Hepatocyte (in vitro differentiated cells): ENCODE measurements at regions not wholly inside any gene's neighbourhood (a gene's known extent, or its start where the extent isn't known, plus 50 kb on each side); places are given as distances from the start of the nearest gene placed in this dataset.

Experiments
- DNase-seq: peaks from one replicate; pipeline ENCODE4 v3.0.0-alpha.2; 2016; ENCODE audit warnings: low spot score
- H2AFZ ChIP-seq: fragments of 200-600 bp; sonication (generic); 2 replicates; pipeline ENCODE4 v1.6.0; 2016; ENCODE audit warnings: antibody characterized with exemption, mild to moderate bottlenecking
- H3K27ac ChIP-seq: fragments of 200-600 bp; sonication (generic); 2 replicates; pipeline ENCODE4 v1.5.1; 2016; ENCODE audit warnings: mild to moderate bottlenecking
- H3K27me3 ChIP-seq: fragments of 200-600 bp; sonication (generic); 2 replicates; pipeline ENCODE4 v1.6.1; 2016
- H3K36me3 ChIP-seq: fragments of 200-600 bp; sonication (generic); replicated peaks from 2 replicates; pipeline ENCODE4 v1.5.1; 2016; ENCODE audit warnings: low read depth; ENCODE audit not compliant: insufficient read depth
- H3K4me1 ChIP-seq: fragments of 200-600 bp; sonication (generic); 2 replicates; pipeline ENCODE4 v1.5.1; 2016; ENCODE audit warnings: mild to moderate bottlenecking, moderate library complexity; ENCODE audit not compliant: insufficient read depth
- H3K4me2 ChIP-seq: fragments of 200-600 bp; sonication (generic); 2 replicates; pipeline ENCODE4 v1.6.0; 2016
- H3K4me3 ChIP-seq: fragments of 200-600 bp; sonication (generic); 2 replicates; pipeline ENCODE4 v1.5.1; 2016; ENCODE audit warnings: mild to moderate bottlenecking
- H3K79me2 ChIP-seq: fragments of 200-600 bp; sonication (generic); 2 replicates; pipeline ENCODE4 v1.6.0; 2017; ENCODE audit warnings: mild to moderate bottlenecking
- H3K9me2 ChIP-seq: fragments of 200-600 bp; sonication (generic); replicated peaks from 2 replicates; pipeline ENCODE4 v1.6.0; 2017; ENCODE audit warnings: mild to moderate bottlenecking; ENCODE audit not compliant: insufficient read depth
- H3K9me3 ChIP-seq: fragments of 200-600 bp; sonication (generic); 2 replicates; pipeline ENCODE4 v1.5.1; 2016; ENCODE audit warnings: low read depth, mild to moderate bottlenecking
- H4K20me1 ChIP-seq: fragments of 200-600 bp; sonication (generic); 2 replicates; pipeline ENCODE4 v1.6.0; 2016; ENCODE audit warnings: mild to moderate bottlenecking; ENCODE audit not compliant: insufficient read depth, poor library complexity, severe bottlenecking
- CTCF ChIP-seq: fragments of 200-600 bp; sonication (generic); IDR thresholded peaks from 2 replicates; pipeline ENCODE4 v1.5.1; 2016; ENCODE audit warnings: antibody characterized with exemption, mild to moderate bottlenecking; ENCODE audit not compliant: poor library complexity
- EZH2 ChIP-seq: fragments of 200-600 bp; sonication (generic); IDR thresholded peaks from 2 replicates; pipeline ENCODE4 v1.6.1; 2016; ENCODE audit warnings: antibody characterized with exemption, mild to moderate bottlenecking, borderline replicate concordance
- EZH2phosphoT487 ChIP-seq: fragments of 200-600 bp; sonication (generic); IDR thresholded peaks from one replicate; pipeline ENCODE4 v1.6.1; 2018; ENCODE audit warnings: antibody characterized with exemption, mild to moderate bottlenecking, low read depth, moderate library complexity; ENCODE audit not compliant: unreplicated experiment, severe bottlenecking
- WGBS: methylation state at CpG from one replicate; pipeline ENCODE4 v1.1.6; 2016; ENCODE audit warnings: low lambda C conversion rate; ENCODE audit errors: missing lambda C conversion rate; 5-methylcytosine and 5-hydroxymethylcytosine counted together

DNA sequence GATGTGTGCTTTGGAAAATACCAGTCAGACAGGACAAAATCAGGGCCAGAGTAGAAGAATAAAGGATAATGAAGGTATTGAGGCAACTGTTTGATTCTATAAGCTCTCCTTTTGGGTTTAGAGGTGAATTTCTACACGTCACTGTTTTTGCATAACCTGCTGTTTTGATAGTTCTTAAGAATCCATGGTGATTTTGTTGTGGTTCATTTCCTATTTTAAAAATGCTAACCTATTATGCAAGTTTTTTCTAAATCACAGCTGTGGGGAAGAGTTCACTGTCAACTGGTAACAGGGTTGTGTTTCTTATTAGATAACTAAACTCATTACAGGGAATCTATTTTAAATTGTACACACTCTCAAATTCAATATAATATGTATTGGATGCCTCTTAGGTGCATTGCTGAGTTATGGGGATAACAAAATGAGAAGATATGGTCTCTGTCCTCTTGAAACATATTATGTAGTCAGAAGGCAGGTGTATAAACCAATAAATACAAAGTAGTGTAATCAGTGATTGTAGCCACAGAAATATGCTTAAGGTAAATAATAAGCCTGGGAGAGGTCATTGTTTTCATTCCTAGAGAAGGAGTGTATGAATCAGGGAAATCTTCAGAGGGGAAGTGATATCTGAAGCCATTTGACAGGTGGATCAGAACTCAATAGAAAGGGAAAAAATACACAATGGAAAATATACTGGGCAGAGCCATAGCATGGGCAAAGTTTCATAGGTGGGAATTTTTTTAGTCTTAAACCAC lies 192.5 kb downstream of the FAT3 start:
- no peaks in the 10 kb centered on the region for H3K36me3 ChIP-seq
- no peak overlapping the region for H2AFZ ChIP-seq
- no peaks in the 10 kb centered on the region for H3K4me1 ChIP-seq
- DNase-seq, result no peak
- WGBS, result 89% methylated on average over 1 of the region's 1 CpG
- no peak overlapping the region for H3K27ac ChIP-seq
- TF ChIP-seq CTCF (no peak), EZH2 (no peak), EZH2phosphoT487 (no peak)
- H3K4me3 ChIP-seq, result no peak overlapping the region
- H4K20me1 ChIP-seq, result no peaks in the 10 kb centered on the region
- H3K79me2 ChIP-seq, result no peaks in the 10 kb centered on the region
- no peaks in the 10 kb centered on the region for H3K9me3 ChIP-seq
- H3K9me2 ChIP-seq, result no peaks in the 10 kb centered on the region
- no peaks in the 10 kb centered on the region for H3K27me3 ChIP-seq
- no peak overlapping the region for H3K4me2 ChIP-seq

DNA sequence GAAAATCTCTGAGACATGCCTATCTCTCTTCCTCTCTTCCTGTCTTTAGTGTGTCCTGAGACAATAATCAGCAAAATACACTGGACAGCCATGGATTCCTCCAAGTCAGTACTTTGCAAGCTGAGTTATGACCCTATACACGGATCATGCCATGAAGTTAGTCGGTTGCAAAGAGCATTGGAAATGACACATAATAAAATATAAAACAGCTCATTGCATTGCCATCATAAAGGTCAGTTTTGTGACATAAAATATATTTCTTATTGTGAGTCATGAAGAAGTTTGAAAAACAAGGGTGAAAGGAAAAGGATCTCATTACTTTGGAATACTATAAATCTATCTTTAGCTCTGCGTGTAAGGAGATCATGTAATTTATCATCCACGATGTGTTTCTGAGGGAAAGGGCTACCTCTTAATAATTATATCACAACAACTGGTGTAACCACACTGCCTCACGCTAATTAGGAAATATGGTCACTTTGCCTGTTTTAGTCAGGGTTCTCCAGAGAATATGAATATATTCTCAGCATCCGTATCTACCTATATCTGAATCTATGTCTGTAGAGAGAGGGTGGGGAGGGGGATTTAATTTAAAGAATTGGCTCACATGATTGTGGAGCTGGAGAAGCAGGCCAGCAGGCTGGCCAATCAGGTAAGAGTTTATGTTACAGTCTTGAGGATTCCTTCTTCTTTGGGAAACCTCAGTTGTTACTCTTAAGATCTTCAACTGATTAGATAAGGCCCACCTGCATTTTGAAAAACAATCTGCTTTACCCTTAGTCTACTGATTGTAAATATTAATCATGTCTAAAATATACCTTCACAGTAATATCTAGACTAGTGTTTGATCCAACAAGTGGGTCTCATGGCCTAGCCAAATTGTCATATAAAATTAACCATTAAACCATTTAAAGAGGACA lies 198.8 kb downstream of the FAT3 start:
- no peak for TF ChIP-seq CTCF
- Histone ChIP-seq H3K79me2 (no peaks in the 10 kb centered on the region), H3K4me3 (no peak overlapping the region), H4K20me1 (no peaks in the 10 kb centered on the region), H3K27ac (no peak overlapping the region), H3K4me2 (no peak overlapping the region), H3K9me2 (no peaks in the 10 kb centered on the region), H2AFZ (no peak overlapping the region), H3K4me1 (no peaks in the 10 kb centered on the region), H3K9me3 (no peaks in the 10 kb centered on the region), H3K36me3 (no peaks in the 10 kb centered on the region), H3K27me3 (no peaks in the 10 kb centered on the region)
- 95% methylated on average over 6 of the region's 6 CpGs for WGBS
- DNase-seq, result no peak

- Histone ChIP-seq H3K36me3 (no peaks in the 10 kb centered on the region), H3K9me2 (no peaks in the 10 kb centered on the region), H3K4me1 (no peaks in the 10 kb centered on the region), H3K4me2 (no peak overlapping the region), H3K27me3 (no peaks in the 10 kb centered on the region), H3K4me3 (no peak overlapping the region), H4K20me1 (no peaks in the 10 kb centered on the region), H3K27ac (no peak overlapping the region), H3K9me3 (no peaks in the 10 kb centered on the region), H2AFZ (no peak overlapping the region), H3K79me2 (no peaks in the 10 kb centered on the region)
- no peak for DNase-seq
- TF ChIP-seq EZH2 (no peak), CTCF (no peak), EZH2phosphoT487 (no peak)
Measured at GRCh38 chr11:92424281-92424680, 199.7 kb downstream of the FAT3 start.
